GM18517 (cell line): ENCODE measurements at regions not wholly inside any gene's neighbourhood (a gene's known extent, or its start where the extent isn't known, plus 50 kb on each side); places are given as distances from the start of the nearest gene placed in this dataset.

ENCODE experiments used
- ATAC-seq: cut with Tn5 transposase; IDR thresholded peaks from one replicate; pipeline ENCODE4 v1.9.1; 2021; ENCODE audit warnings: mild to moderate bottlenecking, moderate library complexity; ENCODE audit not compliant: unreplicated experiment

GRCh38 chr11:130769782-130770535 is 146.3 kb downstream of the SNX19 start:
- ATAC-seq: no peak

- no peak for ATAC-seq
Measured at GRCh38 chr11:130771708-130772107, 144.6 kb downstream of the SNX19 start.

- no peak for ATAC-seq
Measured at GRCh38 chr11:130772266-130773227, 143.7 kb downstream of the SNX19 start.

GRCh38 chr11:130773244-130773820 is 142.9 kb downstream of the SNX19 start:
- ATAC-seq: no peak

GRCh38 chr11:130774703-130775102 is 141.6 kb downstream of the SNX19 start:
- no peak for ATAC-seq

- no peak for ATAC-seq
Measured at GRCh38 chr11:130775306-130776060, 140.8 kb downstream of the SNX19 start.

- no peak for ATAC-seq
Measured at GRCh38 chr11:130776061-130776419, 140.2 kb downstream of the SNX19 start.

GRCh38 chr11:130778026-130778425 is 138.3 kb downstream of the SNX19 start:
- no peak for ATAC-seq

GRCh38 chr11:130778705-130779104 is 137.6 kb downstream of the SNX19 start:
- ATAC-seq: no peak

GRCh38 chr11:130779267-130779666 is 137.0 kb downstream of the SNX19 start:
- no peak for ATAC-seq

GRCh38 chr11:130779943-130780342 is 136.3 kb downstream of the SNX19 start:
- no peak for ATAC-seq

- no peak for ATAC-seq
Measured at GRCh38 chr11:130780437-130780836, 135.8 kb downstream of the SNX19 start.

- ATAC-seq: no peak
Measured at GRCh38 chr11:130781931-130782330, 134.3 kb downstream of the SNX19 start.

GRCh38 chr11:130782361-130783222 is 133.7 kb downstream of the SNX19 start:
- ATAC-seq: no peak

GRCh38 chr11:130783323-130783722 is 133.0 kb downstream of the SNX19 start:
- no peak for ATAC-seq

GRCh38 chr11:130785380-130786116 is 130.7 kb downstream of the SNX19 start:
- no peak for ATAC-seq

- ATAC-seq: no peak
Measured at GRCh38 chr11:130786586-130786985, 129.7 kb downstream of the SNX19 start.

GRCh38 chr11:130787092-130787616 is 129.1 kb downstream of the SNX19 start:
- ATAC-seq: no peak

- ATAC-seq: no peak
Measured at GRCh38 chr11:130787973-130788570, 128.2 kb downstream of the SNX19 start.
